Transverse colon (tissue), 4 donors: ENCODE measurements at regions not wholly inside any gene's neighbourhood (a gene's known extent, or its start where the extent isn't known, plus 50 kb on each side); places are given as distances from the start of the nearest gene placed in this dataset.

Source experiments
- DNase-seq: peaks from one replicate; pipeline ENCODE4 v3.0.0-alpha.2; 2019
- H3K27ac ChIP-seq, 4 donors: fragments of 200-600 bp; sonication (generic); 2 replicates each; pipeline ENCODE4 v1.5.1; 2016 to 2018; ENCODE audit warnings: inconsistent platforms in 4 of 4
- H3K27me3 ChIP-seq: fragments of 200-600 bp; sonication (generic); 2 replicates; pipeline ENCODE4 v1.5.1; 2017; ENCODE audit warnings: inconsistent platforms
- H3K36me3 ChIP-seq, 4 donors: fragments of 200-600 bp; sonication (generic); 2 replicates each; pipeline ENCODE4 v1.5.1; 2017 to 2019; ENCODE audit warnings: inconsistent platforms in 4 of 4
- H3K4me1 ChIP-seq, 4 donors: fragments of 200-600 bp; sonication (generic); 2 replicates each; pipeline ENCODE4 v1.5.1; 2017 to 2020; ENCODE audit warnings: inconsistent platforms in 4 of 4
- H3K4me3 ChIP-seq, 4 donors: fragments of 200-600 bp; sonication (generic); 1 replicate in 1 of 4; 2 replicates in 3 of 4; pipeline versions ENCODE4 v1.5.1 to v1.6.1; 2017 to 2019; ENCODE audit warnings: inconsistent platforms in 4 of 4
- H3K9me3 ChIP-seq, 2 donors: fragments of 200-600 bp; sonication (generic); 2 replicates each; pipeline ENCODE4 v1.5.1; 2017 to 2019; ENCODE audit warnings: inconsistent platforms in 2 of 2
- CTCF ChIP-seq, 5 experiments: fragments of 200-600 bp in 3 of 5; fragments of 450-650 bp in 2 of 5; sonication (generic) in 3 of 5; IDR thresholded peaks; 1 replicate in 2 of 5; 2 replicates in 3 of 5; pipeline ENCODE4 v1.5.1; 2016 to 2017; ENCODE audit warnings: antibody characterized with exemption in 5 of 5, inconsistent platforms in 3 of 5, mild to moderate bottlenecking in 2 of 5, moderate library complexity in 1 of 5
- EP300 ChIP-seq: sonication (generic); formaldehyde crosslinking; IDR thresholded peaks from one replicate; pipeline ENCODE4 v1.6.1; 2017; ENCODE audit warnings: antibody characterized with exemption, low read depth
- POLR2A ChIP-seq: fragments of 450-650 bp; IDR thresholded peaks from one replicate; pipeline ENCODE4 v1.6.1; 2016; ENCODE audit warnings: antibody characterized with exemption, mild to moderate bottlenecking, moderate library complexity
- POLR2AphosphoS5 ChIP-seq, 3 donors: sonication (generic); formaldehyde crosslinking; IDR thresholded peaks; one replicate each; pipeline ENCODE4 v1.6.1; 2016; ENCODE audit warnings: antibody characterized with exemption in 3 of 3
- WGBS, 2 donors: methylation state at CpG; one replicate each; pipeline ENCODE4 v1.1.5; 2018; ENCODE audit warnings: low coverage in 1 of 2; 5-methylcytosine and 5-hydroxymethylcytosine counted together
- in situ Hi-C, 4 donors: fragments of 200-750 bp; cut with MboI; loops; one replicate each; pipeline versions ENCODE4 v1.15.0 to v1.15.1; 2017; ENCODE audit warnings: low sequenced_read_pairs in 3 of 4, low pct_ligation_motif_present in 1 of 4, low pct_unique_long_range_greater_than_20kb in 1 of 4
- intact Hi-C: fragments of 100-400 bp; cut with DNase I; formaldehyde crosslinking; loops from one replicate; pipeline ENCODE4 v1.15.1; 2023; ENCODE audit warnings: low total_unique reads

- intact Hi-C loops (no loop called here), in situ Hi-C loops (no loop called here)
- Histone ChIP-seq H3K36me3 (no peaks in the 10 kb centered on the region), H3K4me1 (no peaks in the 10 kb centered on the region), H3K27me3 (no peaks in the 10 kb centered on the region), H3K9me3 (no peaks in the 10 kb centered on the region), H3K27ac (no peak overlapping the region), H3K4me3 (no peak overlapping the region)
- TF ChIP-seq EP300 = no peak
- 64 to 91% methylated on average over 5 of the region's 5 CpGs for WGBS, 2 donors
- DNase-seq = no peak
These were observed 119.0 kb upstream of the NRIP1 start for GRCh38 chr21:15183813-15184257.

GRCh38 chr21:15190412-15190811 lies 125.6 kb upstream of the NRIP1 start:
- H3K9me3 ChIP-seq = no peaks in the 10 kb centered on the region
- no peaks in the 10 kb centered on the region for H3K4me1 ChIP-seq
- no peak overlapping the region for H3K4me3 ChIP-seq
- 86 to 91% methylated on average over 3 of the region's 3 CpGs for WGBS, 2 donors
- no peaks in the 10 kb centered on the region for H3K27me3 ChIP-seq
- DNase-seq = no peak
- in situ Hi-C loops (no loop called here), intact Hi-C loops (no loop called here)
- H3K36me3 ChIP-seq = no peaks in the 10 kb centered on the region
- H3K27ac ChIP-seq = no peak overlapping the region
- TF ChIP-seq CTCF (IDR thresholded peaks at IDR 0.05) (no peak), EP300 (no peak), POLR2AphosphoS5 (IDR thresholded peaks at IDR 0.05) (no peak)

- Histone ChIP-seq H3K4me1 (no peaks in the 10 kb centered on the region), H3K9me3 (no peaks in the 10 kb centered on the region), H3K4me3 (no peak overlapping the region), H3K36me3 (no peaks in the 10 kb centered on the region), H3K27ac (no peak overlapping the region), H3K27me3 (no peaks in the 10 kb centered on the region)
- DNase-seq = no peak
- in situ Hi-C loops = no loop called here
- TF ChIP-seq POLR2AphosphoS5 (IDR thresholded peaks at IDR 0.05) (no peak), CTCF (IDR thresholded peaks at IDR 0.05) (no peak), POLR2A (no peak), EP300 (no peak)
- intact Hi-C loops = no loop called here
- 71 to 90% methylated on average over 5 of the region's 5 CpGs for WGBS, 2 donors
These were observed 126.0 kb upstream of the NRIP1 start for GRCh38 chr21:15190837-15191236.

- no peaks in the 10 kb centered on the region for H3K27me3 ChIP-seq
- in situ Hi-C loops (no loop called here), intact Hi-C loops (no loop called here)
- H3K4me3 ChIP-seq = no peak overlapping the region
- no peaks in the 10 kb centered on the region for H3K36me3 ChIP-seq
- H3K27ac ChIP-seq = no peak overlapping the region
- no peak for DNase-seq
- 84 to 89% methylated on average over 5 of the region's 5 CpGs for WGBS, 2 donors
- no peaks in the 10 kb centered on the region for H3K4me1 ChIP-seq
- no peaks in the 10 kb centered on the region for H3K9me3 ChIP-seq
- TF ChIP-seq CTCF (IDR thresholded peaks at IDR 0.05) (no peak), POLR2AphosphoS5 (IDR thresholded peaks at IDR 0.05) (no peak), EP300 (no peak), POLR2A (no peak)
These were observed 126.5 kb upstream of the NRIP1 start for GRCh38 chr21:15191342-15191741.

- Histone ChIP-seq H3K9me3 (no peaks in the 10 kb centered on the region), H3K4me1 (no peaks in the 10 kb centered on the region), H3K27ac (no peak overlapping the region), H3K27me3 (no peaks in the 10 kb centered on the region), H3K36me3 (no peaks in the 10 kb centered on the region), H3K4me3 (no peak overlapping the region)
- in situ Hi-C loops (no loop called here), intact Hi-C loops (no loop called here)
- TF ChIP-seq POLR2A (no peak), EP300 (no peak), CTCF (IDR thresholded peaks at IDR 0.05) (no peak), POLR2AphosphoS5 (IDR thresholded peaks at IDR 0.05) (no peak)
- no peak for DNase-seq
- WGBS, 2 donors = 61 to 76% methylated on average over 3 of the region's 3 CpGs
These were observed 127.4 kb upstream of the NRIP1 start for GRCh38 chr21:15192243-15192642.
